ENCODE measurements at regions not wholly inside any gene's neighbourhood (a gene's known extent, or its start where the extent isn't known, plus 50 kb on each side); places are given as distances from the start of the nearest gene placed in this dataset.

- TF ChIP-seq CTCF (IDR thresholded peaks at IDR 0.05; ENCODE audit: control extremely low read depth in 1 of 3, insufficient read depth in 1 of 3, low read depth in 1 of 3, low read length in 3 of 3) (no peak), YY1 (IDR thresholded peaks at IDR 0.05; ENCODE audit: low read depth, low read length) (no peak), SIN3A (conservative IDR thresholded peaks at IDR 0.05 in 1 of 2, IDR thresholded peaks at IDR 0.05 in 1 of 2; ENCODE audit: low read depth in 1 of 2, low read length in 2 of 2) (no peak), KDM5A (IDR thresholded peaks at IDR 0.05; ENCODE audit: low read length) (no peak), POLR2A (IDR thresholded peaks at IDR 0.05; ENCODE audit: control extremely low read depth in 1 of 2, low read depth in 2 of 2, low read length in 2 of 2) (no peak), SP1 (IDR thresholded peaks at IDR 0.05; ENCODE audit: low read depth, low read length) (no peak), NRF1 (IDR thresholded peaks at IDR 0.05; ENCODE audit: low read depth, low read length) (no peak), TAF1 (IDR thresholded peaks at IDR 0.05; ENCODE audit: low read depth, low read length) (no peak), SP4 (IDR thresholded peaks at IDR 0.05; ENCODE audit: low read length) (no peak), EZH2 (IDR thresholded peaks at IDR 0.05; ENCODE audit: low read depth, low read length, severe bottlenecking) (no peak), POLR2AphosphoS5 (IDR thresholded peaks at IDR 0.05; ENCODE audit: low read depth, low read length) (no peak), CREB1 (IDR thresholded peaks at IDR 0.05) (no peak), JUN (IDR thresholded peaks at IDR 0.05; ENCODE audit: low read depth, low read length) (no peak), GABPA (IDR thresholded peaks at IDR 0.05; ENCODE audit: borderline replicate concordance, insufficient read depth, low read length) (no peak)
These were observed 54.3 kb upstream of the HPGDS start for GRCh38 chr4:94396984-94397383.

Measured in H1 (cell line).